ENCODE measurements at regions not wholly inside any gene's neighbourhood (a gene's known extent, or its start where the extent isn't known, plus 50 kb on each side); places are given as distances from the start of the nearest gene placed in this dataset.

GRCh38 chr20:6611911-6612605, 155.4 kb upstream of the BMP2 start:
- DNase-seq, result no peak

GRCh38 chr20:6606651-6607050, 160.8 kb upstream of the BMP2 start:
- DNase-seq, result no peak

GRCh38 chr20:6605055-6605935, 162.2 kb upstream of the BMP2 start:
- DNase-seq, result no peak

- no peak for DNase-seq
These were observed 163.3 kb upstream of the BMP2 start for GRCh38 chr20:6604179-6604578.

- DNase-seq, result no peak
These were observed 167.4 kb upstream of the BMP2 start for GRCh38 chr20:6599876-6600735.

GRCh38 chr20:6595704-6596103, 171.8 kb upstream of the BMP2 start:
- DNase-seq, result no peak

- no peak for DNase-seq
These were observed 176.4 kb upstream of the BMP2 start for GRCh38 chr20:6590891-6591637.

GRCh38 chr20:6588296-6588695, 179.2 kb upstream of the BMP2 start:
- no peak for DNase-seq

- DNase-seq, result no peak
These were observed 184.2 kb upstream of the BMP2 start for GRCh38 chr20:6583134-6583738.

- no peak for DNase-seq
These were observed 185.0 kb upstream of the BMP2 start for GRCh38 chr20:6582449-6582848.

- DNase-seq, result no peak
These were observed 187.0 kb upstream of the BMP2 start for GRCh38 chr20:6580486-6580885.

GRCh38 chr20:6579824-6580223, 187.7 kb upstream of the BMP2 start:
- DNase-seq, result no peak

GRCh38 chr20:6579417-6579816, 188.1 kb upstream of the BMP2 start:
- DNase-seq, result no peak

- DNase-seq, result no peak
These were observed 190.0 kb upstream of the BMP2 start for GRCh38 chr20:6577451-6577850.

GRCh38 chr20:6576726-6577125, 190.8 kb upstream of the BMP2 start:
- DNase-seq, result no peak

- no peak for DNase-seq
These were observed 191.5 kb upstream of the BMP2 start for GRCh38 chr20:6575912-6576401.

GRCh38 chr20:6566821-6567220, 200.7 kb upstream of the BMP2 start:
- no peak for DNase-seq

- DNase-seq, result no peak
These were observed 205.4 kb upstream of the BMP2 start for GRCh38 chr20:6562111-6562510.

- DNase-seq, result no peak
These were observed 206.5 kb upstream of the BMP2 start for GRCh38 chr20:6560978-6561377.

- DNase-seq, result no peak
These were observed 207.7 kb upstream of the BMP2 start for GRCh38 chr20:6559791-6560190.

- no peak for DNase-seq
These were observed 209.1 kb upstream of the BMP2 start for GRCh38 chr20:6558341-6558740.
